ENCODE measurements at regions not wholly inside any gene's neighbourhood (a gene's known extent, or its start where the extent isn't known, plus 50 kb on each side); places are given as distances from the start of the nearest gene placed in this dataset.

DNA sequence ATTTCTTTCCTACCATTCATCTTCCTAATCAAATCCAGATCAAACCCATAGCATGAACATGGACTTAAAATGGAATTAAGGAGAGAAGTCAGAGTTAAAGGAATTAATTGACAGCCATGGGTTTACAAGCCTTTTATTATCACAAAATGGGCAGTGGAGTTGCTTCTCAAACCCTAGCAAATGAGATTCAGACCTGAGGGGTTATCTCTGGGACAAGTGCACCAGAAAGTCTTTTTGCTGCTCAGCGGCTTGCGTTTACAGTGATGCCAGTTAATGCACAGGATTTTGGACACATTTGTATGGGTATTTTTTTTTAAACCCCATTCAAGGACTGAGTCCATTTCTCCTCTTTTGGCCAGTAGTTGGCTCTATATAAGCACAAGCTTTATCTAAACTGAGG lies 503.0 kb downstream of the EFNB2 start:
- TF ChIP-seq SP1 (IDR thresholded peaks at IDR 0.05; ENCODE audit: low read depth) (no peak), ELF1 (IDR thresholded peaks at IDR 0.05; ENCODE audit: borderline replicate concordance, low read depth) (no peak)
- TF ChIP-seq, protein P1, sequence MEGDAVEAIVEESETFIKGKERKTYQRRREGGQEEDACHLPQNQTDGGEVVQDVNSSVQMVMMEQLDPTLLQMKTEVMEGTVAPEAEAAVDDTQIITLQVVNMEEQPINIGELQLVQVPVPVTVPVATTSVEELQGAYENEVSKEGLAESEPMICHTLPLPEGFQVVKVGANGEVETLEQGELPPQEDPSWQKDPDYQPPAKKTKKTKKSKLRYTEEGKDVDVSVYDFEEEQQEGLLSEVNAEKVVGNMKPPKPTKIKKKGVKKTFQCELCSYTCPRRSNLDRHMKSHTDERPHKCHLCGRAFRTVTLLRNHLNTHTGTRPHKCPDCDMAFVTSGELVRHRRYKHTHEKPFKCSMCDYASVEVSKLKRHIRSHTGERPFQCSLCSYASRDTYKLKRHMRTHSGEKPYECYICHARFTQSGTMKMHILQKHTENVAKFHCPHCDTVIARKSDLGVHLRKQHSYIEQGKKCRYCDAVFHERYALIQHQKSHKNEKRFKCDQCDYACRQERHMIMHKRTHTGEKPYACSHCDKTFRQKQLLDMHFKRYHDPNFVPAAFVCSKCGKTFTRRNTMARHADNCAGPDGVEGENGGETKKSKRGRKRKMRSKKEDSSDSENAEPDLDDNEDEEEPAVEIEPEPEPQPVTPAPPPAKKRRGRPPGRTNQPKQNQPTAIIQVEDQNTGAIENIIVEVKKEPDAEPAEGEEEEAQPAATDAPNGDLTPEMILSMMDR (IDR thresholded peaks at IDR 0.05 in 2 of 3, conservative IDR thresholded peaks at IDR 0.05 in 1 of 3; ENCODE audit: borderline replicate concordance in 1 of 3, insufficient read depth in 1 of 3, low read depth in 2 of 3, low read length in 2 of 3), result no peak

Measured in HCT116 (cell line).